ENCODE measurements at regions not wholly inside any gene's neighbourhood (a gene's known extent, or its start where the extent isn't known, plus 50 kb on each side); places are given as distances from the start of the nearest gene placed in this dataset.

- Mint-ChIP-seq H3K27ac (no peak overlapping the region), H3K27me3 (peaks cover 11% of the 10 kb centered on the region), H3K9me3 (no peaks in the 10 kb centered on the region), H3K4me3 (no peak overlapping the region), H3K36me3 (ENCODE audit: low read depth) (no peaks in the 10 kb centered on the region), H3K4me1 (ENCODE audit: low read depth) (no peaks in the 10 kb centered on the region)
- no peak for TF ChIP-seq CTCF (IDR thresholded peaks at IDR 0.05)
- POLR2A ChIA-PET = no interaction called here
- CTCF ChIA-PET = no interaction called here
- no peaks in the 10 kb centered on the region for H3K4me1 ChIP-seq (ENCODE audit: insufficient read depth, low read length)
- DNase-seq = no peak
- H3K27ac ChIP-seq (ENCODE audit: low read depth in 1 of 2, low read length in 2 of 2) = no peak overlapping the region
- H3K27me3 ChIP-seq (ENCODE audit: control insufficient read depth in 1 of 2, insufficient read depth in 2 of 2, low read length in 2 of 2) = no peaks in the 10 kb centered on the region
- H3K4me3 ChIP-seq (ENCODE audit: low read length) = no peak overlapping the region
- intact Hi-C loops (cut with DNase I, micrococcal nuclease) = no loop called here
- no peaks in the 10 kb centered on the region for H3K36me3 ChIP-seq (ENCODE audit: insufficient read depth, low read length)
- ATAC-seq (ENCODE audit: poor library complexity) = no peak
- no peaks in the 10 kb centered on the region for H3K9me3 ChIP-seq (ENCODE audit: control insufficient read depth in 1 of 2, insufficient read depth in 1 of 2, low read length in 2 of 2)
Observed at GRCh38 chr18:45444040-45444439, 171.2 kb upstream of the SLC14A2 start.

GRCh38 chr18:45447355-45448265 lies 167.7 kb upstream of the SLC14A2 start:
- H3K4me3 Mint-ChIP-seq = no peak overlapping the region
- DNase-seq (no peak), ATAC-seq (ENCODE audit: poor library complexity) (no peak)
- Histone ChIP-seq H3K4me1 (ENCODE audit: insufficient read depth, low read length) (no peaks in the 10 kb centered on the region), H3K9me3 (ENCODE audit: control insufficient read depth in 1 of 2, insufficient read depth in 1 of 2, low read length in 2 of 2) (no peaks in the 10 kb centered on the region), H3K4me3 (ENCODE audit: low read length) (no peak overlapping the region), H3K27me3 (ENCODE audit: control insufficient read depth in 1 of 2, insufficient read depth in 2 of 2, low read length in 2 of 2) (no peaks in the 10 kb centered on the region), H3K36me3 (ENCODE audit: insufficient read depth, low read length) (no peaks in the 10 kb centered on the region), H3K27ac (ENCODE audit: low read depth in 1 of 2, low read length in 2 of 2) (no peak overlapping the region)
- H3K27ac Mint-ChIP-seq = no peak overlapping the region
- CTCF ChIA-PET = no interaction called here
- intact Hi-C loops (cut with DNase I, micrococcal nuclease) = no loop called here
- no peak for TF ChIP-seq CTCF (IDR thresholded peaks at IDR 0.05)
- no peaks in the 10 kb centered on the region for H3K4me1 Mint-ChIP-seq (ENCODE audit: low read depth)
- POLR2A ChIA-PET = no interaction called here
- no peaks in the 10 kb centered on the region for H3K9me3 Mint-ChIP-seq
- peaks cover 11% of the 10 kb centered on the region for H3K27me3 Mint-ChIP-seq
- H3K36me3 Mint-ChIP-seq (ENCODE audit: low read depth) = no peaks in the 10 kb centered on the region

DNA sequence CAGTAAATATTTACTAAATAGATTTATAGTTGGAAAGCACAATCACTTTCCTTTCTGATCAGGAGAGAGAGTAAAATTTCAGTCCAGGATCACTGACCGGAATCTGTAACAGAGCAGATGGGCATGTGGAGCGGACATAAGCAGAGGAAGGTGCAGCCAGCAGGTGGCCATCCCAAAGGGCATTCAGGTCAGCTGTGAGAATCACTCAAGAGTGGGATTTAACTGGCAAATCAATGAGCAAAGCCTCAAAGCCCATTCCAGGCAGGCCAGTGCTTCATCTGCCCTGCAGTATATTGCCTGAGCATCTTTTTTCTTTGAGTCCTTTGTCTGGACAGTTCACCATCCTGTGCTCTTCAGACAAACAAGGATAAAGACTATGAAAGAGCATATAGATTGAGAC lies 166.4 kb upstream of the SLC14A2 start:
- Histone ChIP-seq H3K27ac (ENCODE audit: low read depth in 1 of 2, low read length in 2 of 2) (no peak overlapping the region), H3K27me3 (ENCODE audit: control insufficient read depth in 1 of 2, insufficient read depth in 2 of 2, low read length in 2 of 2) (no peaks in the 10 kb centered on the region), H3K4me3 (ENCODE audit: low read length) (no peak overlapping the region), H3K9me3 (ENCODE audit: control insufficient read depth in 1 of 2, insufficient read depth in 1 of 2, low read length in 2 of 2) (no peaks in the 10 kb centered on the region), H3K4me1 (ENCODE audit: insufficient read depth, low read length) (no peaks in the 10 kb centered on the region), H3K36me3 (ENCODE audit: insufficient read depth, low read length) (no peaks in the 10 kb centered on the region)
- Mint-ChIP-seq H3K27me3 (peaks cover 9% of the 10 kb centered on the region), H3K27ac (no peak overlapping the region), H3K36me3 (ENCODE audit: low read depth) (no peaks in the 10 kb centered on the region), H3K9me3 (no peaks in the 10 kb centered on the region), H3K4me3 (no peak overlapping the region), H3K4me1 (ENCODE audit: low read depth) (no peaks in the 10 kb centered on the region)
- ATAC-seq (ENCODE audit: poor library complexity) (no peak), DNase-seq (no peak)
- ChIA-PET POLR2A (no interaction called here), CTCF (no interaction called here)
- intact Hi-C loops (cut with DNase I, micrococcal nuclease) = no loop called here
- no peak for TF ChIP-seq CTCF (IDR thresholded peaks at IDR 0.05)
